HepG2 (cell line): ENCODE measurements at regions not wholly inside any gene's neighbourhood (a gene's known extent, or its start where the extent isn't known, plus 50 kb on each side); places are given as distances from the start of the nearest gene placed in this dataset.

Source experiments
- ATAC-seq: fragments of 200-7000 bp; cut with Tn5 transposase; 3 replicates; pipeline ENCODE4 v1.9.1; 2020; ENCODE audit warnings: mild to moderate bottlenecking, moderate library complexity
- BruUV-seq: library from RNA; stranded (reverse); fragments of 400-500 nt; replicated peaks from 2 replicates; lab custom pipeline; 2021; lab: Mats Ljungman, UMichigan
- CTCF ChIA-PET: fragments of 300-600 bp; formaldehyde crosslinking; extraction: SDS; loops from one replicate; lab custom pipeline; 2021; ENCODE audit warnings: low total read pairs, inconsistent platforms, low intra/inter-chr PET ratio; lab: Yijun Ruan, JAX
- POLR2A ChIA-PET: fragments of 350-600 bp; sonication (Branson Sonifier 250); formaldehyde crosslinking; loops from one replicate; lab custom pipeline; 2020; ENCODE audit warnings: antibody characterized with exemption, inconsistent platforms; lab: Yijun Ruan, JAX
- DNase-seq: peaks from one replicate; pipeline ENCODE4 v3.0.0-alpha.2; 2015; ENCODE audit warnings: low spot score
- FAIRE-seq: peaks from 3 replicates; lab custom pipeline; 2011; peaks lifted over from hg19 to GRCh38; lab: Jason Lieb, UNC
- H2AFZ ChIP-seq: one replicate; pipeline ENCODE4 v1.6.1; 2011; ENCODE audit warnings: low read length, inconsistent platforms
- H3K27ac ChIP-seq: fragments of 300-600 bp; 3 replicates; pipeline ENCODE4 v1.8.0; 2011; ENCODE audit warnings: mixed run types, mild to moderate bottlenecking, mixed read lengths, low read length, inconsistent platforms; ENCODE audit not compliant: insufficient read depth; ENCODE audit errors: extremely low read length
- H3K27me3 ChIP-seq, 2 experiments: fragments of 200-600 bp in 1 of 2; 2 replicates in 1 of 2; 3 replicates in 1 of 2; pipeline versions ENCODE4 v1.6.0 to v1.8.0; 2011; ENCODE audit warnings: low read length in 2 of 2, mild to moderate bottlenecking in 2 of 2, moderate library complexity in 2 of 2, inconsistent platforms in 1 of 2; ENCODE audit not compliant: insufficient read depth in 2 of 2, control insufficient read depth in 1 of 2
- H3K36me3 ChIP-seq, 2 experiments: fragments of 200-600 bp in 1 of 2; replicated peaks in 1 of 2; 2 replicates in 1 of 2; 3 replicates in 1 of 2; pipeline versions ENCODE4 v1.5.1 to v1.8.0; 2011; ENCODE audit warnings: low read length in 2 of 2, inconsistent platforms in 1 of 2; ENCODE audit not compliant: insufficient read depth in 2 of 2, control insufficient read depth in 1 of 2
- H3K4me1 ChIP-seq: 2 replicates; pipeline ENCODE4 v1.5.1; 2012; ENCODE audit warnings: low read length, inconsistent platforms; ENCODE audit not compliant: insufficient read depth
- H3K4me2 ChIP-seq: 2 replicates; pipeline ENCODE4 v1.6.0; 2011; ENCODE audit warnings: low read depth, low read length, inconsistent platforms
- H3K4me3 ChIP-seq, 3 experiments: fragments of 200-600 bp in 1 of 3; sonication (generic), shearing (Covaris generic) in 1 of 3; replicated peaks in 1 of 3; 2 replicates each; pipeline ENCODE4 v1.5.1; 2011 to 2016; ENCODE audit warnings: low read length in 3 of 3, inconsistent platforms in 2 of 3, low read depth in 2 of 3, mild to moderate bottlenecking in 2 of 3, control low read depth in 1 of 3, mixed read lengths in 1 of 3; ENCODE audit not compliant: insufficient read depth in 1 of 3
- H3K79me2 ChIP-seq: one replicate; pipeline ENCODE4 v1.6.1; 2011; ENCODE audit warnings: low read length, inconsistent platforms; ENCODE audit not compliant: insufficient read depth
- H3K9ac ChIP-seq: 2 replicates; pipeline ENCODE4 v1.6.0; 2011; ENCODE audit warnings: mild to moderate bottlenecking, low read depth, low read length, inconsistent platforms; ENCODE audit not compliant: insufficient read depth
- H3K9me3 ChIP-seq: 2 replicates; pipeline ENCODE4 v1.5.1; 2012; ENCODE audit warnings: mild to moderate bottlenecking, low read length
- H4K20me1 ChIP-seq: 2 replicates; pipeline ENCODE4 v1.6.0; 2011; ENCODE audit warnings: inconsistent platforms, mild to moderate bottlenecking, low read length, moderate library complexity; ENCODE audit not compliant: insufficient read depth
- ATF7 ChIP-seq, 2 experiments: fragments of 450-650 bp in 1 of 2; sonication (generic) in 1 of 2; formaldehyde crosslinking in 1 of 2; IDR thresholded peaks; 2 replicates each; pipeline versions ENCODE4 v1.4.0 to v1.6.1; 2016 to 2020; ENCODE audit warnings: antibody characterized with exemption in 1 of 2, mild to moderate bottlenecking in 1 of 2, missing genetic modification reagents in 1 of 2
- CEBPG ChIP-seq: IDR thresholded peaks from 2 replicates; pipeline ENCODE4 v1.6.1; 2016
- CREB1 ChIP-seq, 2 experiments: fragments of 450-650 bp in 1 of 2; IDR thresholded peaks; 2 replicates each; pipeline ENCODE4 v1.6.1; 2016 to 2017; ENCODE audit warnings: control low read depth in 1 of 2, mild to moderate bottlenecking in 1 of 2, missing compliant biosample characterization in 1 of 2, missing genetic modification characterization in 1 of 2
- DPF2 ChIP-seq: sonication (generic); formaldehyde crosslinking; IDR thresholded peaks from 2 replicates; pipeline ENCODE4 v1.4.0; 2020; ENCODE audit warnings: mild to moderate bottlenecking, low read depth, missing genetic modification reagents, borderline replicate concordance
- FOXO4 ChIP-seq: sonication (generic); formaldehyde crosslinking; conservative IDR thresholded peaks from 2 replicates; pipeline ENCODE4 v1.8.1; 2023; ENCODE audit warnings: missing genetic modification reagents
- PATZ1 ChIP-seq: sonication (generic); formaldehyde crosslinking; IDR thresholded peaks from 2 replicates; pipeline ENCODE4 v1.4.0; 2020; ENCODE audit warnings: missing genetic modification reagents
- TFDP2 ChIP-seq: sonication (generic); formaldehyde crosslinking; IDR thresholded peaks from 2 replicates; pipeline ENCODE4 v1.4.0; 2020; ENCODE audit warnings: missing genetic modification reagents
- ZNF207 ChIP-seq: fragments of 450-650 bp; IDR thresholded peaks from 2 replicates; pipeline ENCODE4 v1.6.1; 2016; ENCODE audit warnings: antibody characterized with exemption, borderline replicate concordance
- ZNF691 ChIP-seq: sonication (generic); formaldehyde crosslinking; IDR thresholded peaks from 2 replicates; pipeline ENCODE4 v1.4.0; 2020; ENCODE audit warnings: missing genetic modification reagents, low read depth, mild to moderate bottlenecking, borderline replicate concordance
- WGBS: methylation state at CpG from one replicate; pipeline ENCODE4 v1.1.6; 2017; ENCODE audit warnings: low lambda C conversion rate; 5-methylcytosine and 5-hydroxymethylcytosine counted together
- in situ Hi-C: cut with HindIII; loops from 2 replicates; pipeline ENCODE4 v1.10.0; 2017; ENCODE audit warnings: low pct_unique_long_range_greater_than_20kb; ENCODE audit not compliant: extremely low pct_ligation_motif_present
- intact Hi-C: fragments of 100-400 bp; cut with micrococcal nuclease; formaldehyde crosslinking; loops from one replicate; pipeline ENCODE4 v1.10.0; 2022; ENCODE audit not compliant: unreplicated experiment

- TF ChIP-seq FOXO4 (CRISPR knock-in tag) (no peak), ZNF207 (no peak), PATZ1 (CRISPR knock-in tag) (no peak), DPF2 (CRISPR knock-in tag) (no peak)
Measured at GRCh38 chr7:84595026-84595425, 400.4 kb upstream of the SEMA3A start (continued).

GRCh38 chr7:84591897-84592296 is 397.3 kb upstream of the SEMA3A start:
- no peaks in the 10 kb centered on the region for H4K20me1 ChIP-seq
- no peaks in the 10 kb centered on the region for H3K36me3 ChIP-seq
- no peak overlapping the region for H3K4me3 ChIP-seq
- ChIA-PET CTCF (no interaction called here), POLR2A (no interaction called here)
- H3K9ac ChIP-seq = no peak overlapping the region
- BruUV-seq = no TSS peak
- WGBS = 8% methylated on average over 2 of the region's 2 CpGs
- H2AFZ ChIP-seq = no peak overlapping the region
- H3K4me1 ChIP-seq = no peaks in the 10 kb centered on the region
- no peak overlapping the region for H3K27ac ChIP-seq
- TF ChIP-seq TFDP2 (no peak), CREB1 (IDR thresholded peaks at IDR 0.05) (peak; percentile 50), CREB1 (CRISPR knock-in tag; IDR thresholded peaks at IDR 0.05) (no peak), ATF7 (IDR thresholded peaks at IDR 0.05) (peak; percentile 95), ATF7 (CRISPR knock-in tag; IDR thresholded peaks at IDR 0.05) (no peak), CEBPG (CRISPR knock-in tag) (no peak), ZNF691 (CRISPR knock-in tag) (no peak)
- TF ChIP-seq, all 625 proteins: peak for 2
- in situ Hi-C loops = no loop called here
- FAIRE-seq = no peak
- DNase-seq = no peak
- no peak overlapping the region for H3K4me2 ChIP-seq
- intact Hi-C loops = no loop called here
- no peak for ATAC-seq
- H3K9me3 ChIP-seq = no peaks in the 10 kb centered on the region
- no peaks in the 10 kb centered on the region for H3K79me2 ChIP-seq
- no peaks in the 10 kb centered on the region for H3K27me3 ChIP-seq
